Esophagus (tissue), 2 donors: ENCODE measurements at regions not wholly inside any gene's neighbourhood (a gene's known extent, or its start where the extent isn't known, plus 50 kb on each side); places are given as distances from the start of the nearest gene placed in this dataset.
"Not testable (repeated sequence)": the region's sequence is repeated elsewhere in the genome, so short reads cannot be mapped to it uniquely, and the experiment has no call there.

Source experiments
- H3K27ac ChIP-seq, 2 donors: one replicate each; pipeline ENCODE4 v1.5.1; 2013; ENCODE audit warnings: low read depth in 2 of 2, mild to moderate bottlenecking in 2 of 2, inconsistent platforms in 1 of 2, low read length in 1 of 2, moderate library complexity in 1 of 2
- H3K27me3 ChIP-seq, 2 donors: one replicate each; pipeline ENCODE4 v1.6.1; 2013; ENCODE audit warnings: low read length in 2 of 2, control low read depth in 1 of 2, mild to moderate bottlenecking in 1 of 2; ENCODE audit not compliant: insufficient read depth in 2 of 2, control insufficient read depth in 1 of 2
- H3K36me3 ChIP-seq, 2 donors: one replicate each; pipeline ENCODE4 v1.6.1; 2013; ENCODE audit warnings: low read length in 1 of 2; ENCODE audit not compliant: control insufficient read depth in 2 of 2, insufficient read depth in 2 of 2
- H3K4me1 ChIP-seq, 2 donors: one replicate each; pipeline ENCODE4 v1.6.1; 2013; ENCODE audit warnings: low read length in 1 of 2; ENCODE audit not compliant: control insufficient read depth in 2 of 2, insufficient read depth in 2 of 2
- H3K4me3 ChIP-seq, 2 donors: one replicate each; pipeline ENCODE4 v1.5.1; 2013; ENCODE audit warnings: low read length in 2 of 2, mild to moderate bottlenecking in 2 of 2, low read depth in 1 of 2, moderate library complexity in 1 of 2
- H3K9me3 ChIP-seq, 2 donors: one replicate each; pipeline ENCODE4 v1.6.1; 2013; ENCODE audit warnings: mild to moderate bottlenecking in 2 of 2, low read depth in 1 of 2, low read length in 1 of 2, moderate library complexity in 1 of 2; ENCODE audit not compliant: control insufficient read depth in 2 of 2, insufficient read depth in 1 of 2
- WGBS, 2 donors: extraction: QIAGEN DNeasy Blood & Tissue Kit; methylation state at CpG; one replicate each; pipeline ENCODE4 v1.1.7; 2013; 5-methylcytosine and 5-hydroxymethylcytosine counted together
- donor health status: healthy with polysubstance abuse.
- donor health status: Bipolar disorder and iron deficiency.

GRCh38 chr12:5175415-5175814, 131.7 kb downstream of the KCNA5 start:
- not testable (repeated sequence) for H3K9me3 ChIP-seq, H3K4me3 ChIP-seq, H3K36me3 ChIP-seq, H3K27me3 ChIP-seq, H3K4me1 ChIP-seq, H3K27ac ChIP-seq
- WGBS, 2 donors, result 91 to 99% methylated on average over 2 of the region's 2 CpGs

DNA sequence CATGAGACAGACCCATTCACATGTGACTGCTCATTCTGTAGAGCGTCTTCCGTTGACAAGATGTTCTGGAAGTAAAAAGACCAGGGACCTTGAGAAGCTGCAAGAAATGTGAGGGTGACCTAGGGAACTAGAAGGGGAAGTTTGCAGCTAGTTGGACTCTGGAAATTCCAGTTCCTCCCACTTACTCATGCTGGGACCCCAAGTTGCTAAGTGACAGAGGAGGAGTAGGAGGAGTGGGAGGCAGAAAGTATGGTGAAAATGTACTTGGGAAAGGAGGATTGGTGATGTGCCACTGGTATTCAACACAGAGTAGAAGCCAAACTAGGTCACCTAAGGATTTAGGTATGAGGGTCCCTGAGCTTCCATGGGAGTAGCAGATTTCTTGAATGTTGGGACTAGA, 132.4 kb downstream of the KCNA5 start:
- Histone ChIP-seq H3K9me3 (no peaks in the 10 kb centered on the region), H3K4me1 (no peaks in the 10 kb centered on the region), H3K4me3 (no peak overlapping the region), H3K27me3 (no peaks in the 10 kb centered on the region), H3K36me3 (no peaks in the 10 kb centered on the region), H3K27ac (no peak overlapping the region)
- 97% methylated on average over 2 of the region's 2 CpGs for WGBS, 2 donors

DNA sequence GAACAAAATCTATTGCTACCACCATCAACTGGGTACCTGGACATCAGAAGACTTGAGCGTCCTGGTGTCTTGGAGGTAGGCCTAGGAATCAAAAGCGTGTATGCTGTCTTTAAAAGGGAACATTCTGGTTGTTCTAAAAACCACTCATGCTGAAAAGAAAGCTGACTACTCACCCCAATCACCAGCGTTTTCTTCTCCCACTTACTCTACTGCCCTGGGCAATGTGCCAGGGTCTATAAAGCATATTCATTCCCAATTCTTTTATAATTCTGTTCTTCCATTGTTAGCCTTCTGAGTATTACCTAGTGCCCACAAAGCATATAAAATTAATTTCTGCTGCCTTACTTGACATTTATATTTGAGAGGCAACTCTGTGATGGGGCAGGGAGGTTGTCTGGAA, 133.4 kb downstream of the KCNA5 start:
- no peaks in the 10 kb centered on the region for H3K9me3 ChIP-seq
- no peaks in the 10 kb centered on the region for H3K36me3 ChIP-seq
- H3K4me1 ChIP-seq, result no peaks in the 10 kb centered on the region
- no peak overlapping the region for H3K27ac ChIP-seq
- 46 to 59% methylated on average over 3 of the region's 3 CpGs for WGBS, 2 donors
- no peak overlapping the region for H3K4me3 ChIP-seq
- H3K27me3 ChIP-seq, result no peaks in the 10 kb centered on the region

- Histone ChIP-seq H3K27ac (no peak overlapping the region), H3K36me3 (no peaks in the 10 kb centered on the region), H3K4me1 (no peaks in the 10 kb centered on the region), H3K4me3 (no peak overlapping the region), H3K9me3 (no peaks in the 10 kb centered on the region), H3K27me3 (no peaks in the 10 kb centered on the region)
- WGBS, 2 donors, result 63 to 72% methylated on average over 2 of the region's 2 CpGs
Measured at GRCh38 chr12:5177731-5178130, 134.1 kb downstream of the KCNA5 start.

DNA sequence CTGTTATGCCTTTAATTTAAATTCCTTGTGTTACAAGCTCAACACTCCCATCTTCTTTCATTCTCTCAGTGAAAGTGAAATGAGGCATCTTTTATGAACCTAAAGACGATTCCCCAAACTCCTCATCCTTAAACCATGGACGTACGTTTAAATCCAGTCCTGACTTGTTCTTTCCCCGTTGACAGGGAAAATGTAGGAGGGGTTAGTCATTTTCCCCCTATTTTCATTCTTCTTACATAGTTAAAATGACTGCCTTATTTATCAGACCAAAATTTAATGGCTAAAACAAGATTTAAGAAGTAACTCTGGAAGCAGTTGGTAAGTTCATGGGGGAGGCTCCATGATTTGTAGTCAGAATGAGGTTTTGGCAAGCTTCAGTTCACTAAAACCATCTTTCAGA, 134.9 kb downstream of the KCNA5 start:
- no peaks in the 10 kb centered on the region for H3K4me1 ChIP-seq
- H3K9me3 ChIP-seq, result no peaks in the 10 kb centered on the region
- no peaks in the 10 kb centered on the region for H3K27me3 ChIP-seq
- no peaks in the 10 kb centered on the region for H3K36me3 ChIP-seq
- 79 to 80% methylated on average over 4 of the region's 4 CpGs for WGBS, 2 donors
- no peak overlapping the region for H3K4me3 ChIP-seq
- no peak overlapping the region for H3K27ac ChIP-seq

- Histone ChIP-seq H3K9me3 (no peaks in the 10 kb centered on the region), H3K4me1 (no peaks in the 10 kb centered on the region), H3K4me3 (no peak overlapping the region), H3K27me3 (no peaks in the 10 kb centered on the region), H3K36me3 (no peaks in the 10 kb centered on the region), H3K27ac (no peak overlapping the region)
- 87 to 91% methylated on average over 5 of the region's 5 CpGs for whole genome bisulfite sequencing, 2 donors
Measured at GRCh38 chr12:5180496-5180895, 136.8 kb downstream of the KCNA5 start.

DNA sequence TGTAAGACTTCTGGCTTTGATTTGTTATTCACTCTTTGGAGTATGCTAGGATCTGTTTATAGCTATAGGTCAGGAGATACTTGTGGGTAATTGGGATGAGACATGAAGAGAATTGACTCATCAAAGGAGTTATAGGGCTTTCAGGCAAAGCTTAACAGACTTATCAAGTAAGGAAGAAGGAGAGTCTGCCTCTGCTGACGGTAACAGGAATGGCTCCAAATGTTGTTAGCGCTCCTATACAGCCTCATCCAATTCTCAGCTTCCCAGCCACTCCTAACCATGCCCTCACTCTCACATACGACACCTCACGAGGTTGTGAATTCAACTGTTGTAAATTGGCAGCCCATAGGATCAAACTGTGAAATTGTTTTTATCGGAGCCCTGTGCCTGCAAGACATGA, 140.5 kb downstream of the KCNA5 start:
- Histone ChIP-seq H3K27me3 (no peaks in the 10 kb centered on the region), H3K4me1 (no peaks in the 10 kb centered on the region), H3K4me3 (no peak overlapping the region), H3K27ac (no peak overlapping the region), H3K9me3 (no peaks in the 10 kb centered on the region), H3K36me3 (no peaks in the 10 kb centered on the region)
- WGBS, 2 donors, result 72 to 86% methylated on average over 5 of the region's 5 CpGs

DNA sequence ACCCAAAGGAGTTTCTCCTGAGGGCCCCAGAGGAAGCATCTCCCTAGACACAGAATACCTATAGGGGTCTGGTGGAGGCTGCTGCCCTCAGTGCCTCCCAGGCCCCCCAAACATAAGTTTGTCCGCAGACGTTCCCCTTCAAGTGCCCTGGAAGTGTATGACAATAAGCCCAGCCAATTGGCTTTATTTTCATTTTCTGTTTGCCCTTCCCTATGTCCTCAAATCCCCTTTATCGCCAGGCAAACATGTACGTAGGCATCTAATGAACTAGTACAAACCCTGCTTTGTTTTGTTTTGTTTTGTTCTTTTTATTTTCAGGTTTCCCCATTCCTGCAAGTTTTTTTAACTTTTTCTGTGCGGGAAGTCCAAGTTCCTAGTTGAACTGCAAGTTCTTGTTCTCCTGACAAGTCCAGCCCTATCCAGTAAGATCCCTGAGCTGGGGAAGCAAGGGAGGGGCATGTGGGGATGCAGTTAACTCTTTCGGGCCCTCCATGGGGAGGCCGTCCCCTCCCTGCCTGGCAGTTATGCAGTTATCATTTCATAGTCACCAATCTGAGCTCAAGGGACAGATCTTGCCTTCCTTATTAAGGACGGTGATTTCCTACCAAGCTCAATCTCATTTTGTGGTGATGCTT, 141.9 kb downstream of the KCNA5 start:
- Histone ChIP-seq H3K9me3 (no peaks in the 10 kb centered on the region), H3K27me3 (no peaks in the 10 kb centered on the region), H3K27ac (no peak overlapping the region), H3K36me3 (no peaks in the 10 kb centered on the region), H3K4me3 (no peak overlapping the region), H3K4me1 (no peaks in the 10 kb centered on the region)
- 35 to 40% methylated on average over 8 of the region's 8 CpGs for WGBS, 2 donors

DNA sequence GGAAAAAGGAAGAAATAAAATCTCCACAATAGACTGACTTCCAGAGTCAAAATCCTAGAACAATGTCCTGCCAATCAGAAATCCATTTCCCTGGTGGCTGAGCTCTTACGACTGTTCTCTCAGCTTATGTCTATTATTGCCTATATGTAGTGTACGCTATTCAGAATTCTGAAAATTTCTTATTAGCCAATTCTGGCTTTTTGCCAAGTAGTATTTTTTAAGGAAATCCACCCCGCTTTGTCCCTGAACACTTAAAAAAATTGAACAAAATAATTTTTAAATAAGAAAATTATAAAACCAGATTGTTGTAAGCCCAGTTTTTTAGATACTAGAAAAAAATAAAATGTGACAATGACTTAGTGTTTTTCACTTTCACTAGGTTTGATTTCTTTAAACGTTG, 143.0 kb downstream of the KCNA5 start:
- H3K27ac ChIP-seq, result no peak overlapping the region
- H3K4me3 ChIP-seq, result no peak overlapping the region
- H3K36me3 ChIP-seq, result no peaks in the 10 kb centered on the region
- 80 to 84% methylated on average over 4 of the region's 4 CpGs for WGBS, 2 donors
- no peaks in the 10 kb centered on the region for H3K4me1 ChIP-seq
- H3K27me3 ChIP-seq, result no peaks in the 10 kb centered on the region
- no peaks in the 10 kb centered on the region for H3K9me3 ChIP-seq

- H3K36me3 ChIP-seq, result no peaks in the 10 kb centered on the region
- H3K4me1 ChIP-seq, result no peaks in the 10 kb centered on the region
- 90% methylated on average over 2 of the region's 2 CpGs for WGBS, 2 donors
- H3K27ac ChIP-seq, result no peak overlapping the region
- no peaks in the 10 kb centered on the region for H3K9me3 ChIP-seq
- no peaks in the 10 kb centered on the region for H3K27me3 ChIP-seq
- no peak overlapping the region for H3K4me3 ChIP-seq
Measured at GRCh38 chr12:5187136-5187535, 143.5 kb downstream of the KCNA5 start.
